Astrocyte (in vitro differentiated cells and primary cell): ENCODE measurements at regions not wholly inside any gene's neighbourhood (a gene's known extent, or its start where the extent isn't known, plus 50 kb on each side); places are given as distances from the start of the nearest gene placed in this dataset.

Experiments used
- DNase-seq: peaks from one replicate; pipeline ENCODE4 v3.0.0-alpha.2; 2010; ENCODE audit warnings: low read depth
- FAIRE-seq: peaks from 2 replicates; lab custom pipeline; 2011; peaks lifted over from hg19 to GRCh38; lab: Jason Lieb, UNC
- H2AFZ ChIP-seq: 2 replicates; pipeline ENCODE4 v1.6.0; 2012; ENCODE audit warnings: low read depth, low read length, inconsistent platforms
- H3K27ac ChIP-seq: 2 replicates; pipeline ENCODE4 v1.5.1; 2011; ENCODE audit warnings: low read depth, low read length, inconsistent platforms
- H3K27me3 ChIP-seq: 2 replicates; pipeline ENCODE4 v1.6.0; 2011; ENCODE audit warnings: low read length, inconsistent platforms; ENCODE audit not compliant: insufficient read depth
- H3K36me3 ChIP-seq: 2 replicates; pipeline ENCODE4 v1.5.1; 2011; ENCODE audit warnings: low read length, inconsistent platforms; ENCODE audit not compliant: insufficient read depth
- H3K4me1 ChIP-seq: 2 replicates; pipeline ENCODE4 v1.5.1; 2011; ENCODE audit warnings: low read length, inconsistent platforms; ENCODE audit not compliant: insufficient read depth
- H3K4me2 ChIP-seq: 2 replicates; pipeline ENCODE4 v1.6.0; 2012; ENCODE audit warnings: low read length, inconsistent platforms
- H3K4me3 ChIP-seq: 2 replicates; pipeline ENCODE4 v1.5.1; 2011; ENCODE audit warnings: low read depth, mild to moderate bottlenecking, low read length, inconsistent platforms; ENCODE audit not compliant: insufficient read depth
- H3K79me2 ChIP-seq: 2 replicates; pipeline ENCODE4 v1.6.0; 2012; ENCODE audit warnings: mild to moderate bottlenecking, low read length, inconsistent platforms; ENCODE audit not compliant: insufficient read depth
- H3K9ac ChIP-seq: 2 replicates; pipeline ENCODE4 v1.6.0; 2012; ENCODE audit warnings: mild to moderate bottlenecking, low read length, inconsistent platforms
- H3K9me3 ChIP-seq: 2 replicates; pipeline ENCODE4 v1.5.1; 2012; ENCODE audit warnings: low read depth, mild to moderate bottlenecking, low read length, inconsistent platforms; ENCODE audit not compliant: insufficient read depth
- H4K20me1 ChIP-seq: 2 replicates; pipeline ENCODE4 v1.6.0; 2012; ENCODE audit warnings: low read length, inconsistent platforms; ENCODE audit not compliant: insufficient read depth
- H3K27ac Mint-ChIP-seq: one replicate; pipeline ENCODE4 v1.8.0; 2021; ENCODE audit warnings: mild to moderate bottlenecking, mixed read lengths; ENCODE audit not compliant: unreplicated experiment
- H3K27me3 Mint-ChIP-seq: one replicate; pipeline ENCODE4 v1.8.0; 2021; ENCODE audit warnings: low read depth, mixed read lengths; ENCODE audit not compliant: unreplicated experiment
- H3K36me3 Mint-ChIP-seq: one replicate; pipeline ENCODE4 v1.8.0; 2021; ENCODE audit warnings: low read depth, mixed read lengths; ENCODE audit not compliant: unreplicated experiment
- H3K4me1 Mint-ChIP-seq: one replicate; pipeline ENCODE4 v1.8.0; 2021; ENCODE audit warnings: low read depth, mixed read lengths; ENCODE audit not compliant: unreplicated experiment
- H3K4me3 Mint-ChIP-seq: one replicate; pipeline ENCODE4 v1.8.0; 2021; ENCODE audit warnings: mild to moderate bottlenecking, moderate library complexity, mixed read lengths; ENCODE audit not compliant: unreplicated experiment
- H3K9me3 Mint-ChIP-seq: one replicate; pipeline ENCODE4 v1.8.0; 2021; ENCODE audit warnings: mild to moderate bottlenecking, mixed read lengths; ENCODE audit not compliant: unreplicated experiment
- EZH2 ChIP-seq: IDR thresholded peaks from 2 replicates; pipeline ENCODE4 v1.6.1; 2012; ENCODE audit warnings: mild to moderate bottlenecking, low read length, inconsistent platforms; ENCODE audit not compliant: insufficient read depth
- TF ChIP-seq, protein P1 (sequence below): IDR thresholded peaks from 2 replicates; pipeline ENCODE4 v1.5.1; 2011; ENCODE audit warnings: low read depth, mild to moderate bottlenecking, inconsistent platforms, low read length, moderate library complexity; ENCODE audit not compliant: insufficient read depth

DNA sequence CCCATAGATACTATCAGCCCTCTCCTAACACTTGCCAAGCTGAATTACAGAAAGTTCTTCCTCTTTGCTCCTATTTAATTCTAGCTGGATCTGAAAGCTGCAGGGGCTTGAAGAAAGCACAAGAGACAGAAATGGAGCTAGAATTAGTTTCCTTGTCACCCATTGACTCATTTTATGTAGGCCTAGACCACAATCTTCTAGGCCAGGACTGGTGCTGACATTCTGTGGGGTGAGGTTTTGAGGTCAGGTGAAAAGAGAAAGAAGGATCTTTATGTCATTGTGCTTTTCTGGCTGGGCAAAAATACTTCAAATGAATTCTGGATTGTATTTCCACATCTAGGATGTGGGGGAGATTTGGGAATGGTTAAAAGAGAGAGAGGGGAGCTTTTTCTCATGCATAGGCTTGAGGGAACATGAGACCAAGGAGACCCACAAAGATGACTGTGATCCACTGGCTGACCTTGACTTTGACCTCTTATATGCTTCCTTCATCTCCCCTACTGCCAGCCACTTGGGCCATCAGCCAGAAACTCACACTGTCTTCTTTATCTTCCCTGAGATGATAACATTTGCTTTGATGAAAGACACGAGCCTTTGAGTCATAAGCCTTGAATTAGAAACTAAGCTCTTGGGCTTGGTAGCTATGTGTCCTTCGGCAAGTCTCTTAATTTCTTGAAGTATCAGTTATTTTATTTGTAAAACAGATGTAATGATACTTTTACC lies 274.9 kb upstream of the CADM1 start:
- no peaks in the 10 kb centered on the region for H3K4me1 ChIP-seq
- H3K36me3 ChIP-seq = no peaks in the 10 kb centered on the region
- H2AFZ ChIP-seq = no peak overlapping the region
- Mint-ChIP-seq H3K36me3 (peaks cover 11% of the 10 kb centered on the region), H3K27ac (peak overlapping the region; percentile 1), H3K9me3 (peaks cover 9% of the 10 kb centered on the region), H3K27me3 (peaks cover 10% of the 10 kb centered on the region), H3K4me1 (peaks cover 21% of the 10 kb centered on the region), H3K4me3 (no peak overlapping the region)
- H3K9ac ChIP-seq = no peak overlapping the region
- peaks cover 2% of the 10 kb centered on the region for H3K9me3 ChIP-seq
- DNase-seq (peak; percentile 25), FAIRE-seq (no peak)
- H4K20me1 ChIP-seq = no peaks in the 10 kb centered on the region
- no peaks in the 10 kb centered on the region for H3K27me3 ChIP-seq
- no peak for TF ChIP-seq EZH2
- TF ChIP-seq, protein P1, sequence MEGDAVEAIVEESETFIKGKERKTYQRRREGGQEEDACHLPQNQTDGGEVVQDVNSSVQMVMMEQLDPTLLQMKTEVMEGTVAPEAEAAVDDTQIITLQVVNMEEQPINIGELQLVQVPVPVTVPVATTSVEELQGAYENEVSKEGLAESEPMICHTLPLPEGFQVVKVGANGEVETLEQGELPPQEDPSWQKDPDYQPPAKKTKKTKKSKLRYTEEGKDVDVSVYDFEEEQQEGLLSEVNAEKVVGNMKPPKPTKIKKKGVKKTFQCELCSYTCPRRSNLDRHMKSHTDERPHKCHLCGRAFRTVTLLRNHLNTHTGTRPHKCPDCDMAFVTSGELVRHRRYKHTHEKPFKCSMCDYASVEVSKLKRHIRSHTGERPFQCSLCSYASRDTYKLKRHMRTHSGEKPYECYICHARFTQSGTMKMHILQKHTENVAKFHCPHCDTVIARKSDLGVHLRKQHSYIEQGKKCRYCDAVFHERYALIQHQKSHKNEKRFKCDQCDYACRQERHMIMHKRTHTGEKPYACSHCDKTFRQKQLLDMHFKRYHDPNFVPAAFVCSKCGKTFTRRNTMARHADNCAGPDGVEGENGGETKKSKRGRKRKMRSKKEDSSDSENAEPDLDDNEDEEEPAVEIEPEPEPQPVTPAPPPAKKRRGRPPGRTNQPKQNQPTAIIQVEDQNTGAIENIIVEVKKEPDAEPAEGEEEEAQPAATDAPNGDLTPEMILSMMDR = no peak
- H3K27ac ChIP-seq = no peak overlapping the region
- H3K4me2 ChIP-seq = no peak overlapping the region
- H3K4me3 ChIP-seq = no peak overlapping the region
- no peaks in the 10 kb centered on the region for H3K79me2 ChIP-seq

DNA sequence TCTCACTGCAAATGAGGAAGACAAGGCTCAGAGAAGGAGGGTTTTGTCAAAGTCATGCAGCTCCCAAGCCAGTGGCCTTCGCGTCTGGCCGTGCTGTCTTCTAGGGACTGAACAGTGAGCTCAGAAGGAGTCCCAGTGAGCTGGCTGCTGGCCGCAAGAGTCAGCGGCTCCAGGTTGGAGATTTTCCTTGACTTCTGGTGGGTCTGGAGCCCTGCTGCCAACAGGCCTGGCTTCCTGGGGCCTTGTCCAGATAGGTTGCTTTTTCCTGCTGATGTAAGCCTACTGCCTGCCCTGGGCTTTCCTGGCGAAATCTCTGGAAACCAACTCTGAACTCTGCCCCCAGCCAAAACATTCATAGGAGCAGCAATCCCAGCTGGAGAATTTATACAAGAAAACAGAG lies 272.7 kb upstream of the CADM1 start:
- H3K36me3 Mint-ChIP-seq = peaks cover 8% of the 10 kb centered on the region
- Histone ChIP-seq H3K4me1 (no peaks in the 10 kb centered on the region), H3K9ac (no peak overlapping the region), H3K79me2 (no peaks in the 10 kb centered on the region), H3K36me3 (no peaks in the 10 kb centered on the region), H3K4me2 (no peak overlapping the region), H3K27me3 (no peaks in the 10 kb centered on the region), H3K4me3 (no peak overlapping the region), H3K9me3 (peaks cover 2% of the 10 kb centered on the region), H2AFZ (no peak overlapping the region), H4K20me1 (no peaks in the 10 kb centered on the region), H3K27ac (no peak overlapping the region)
- peaks cover 14% of the 10 kb centered on the region for H3K27me3 Mint-ChIP-seq
- H3K4me1 Mint-ChIP-seq = peaks cover 14% of the 10 kb centered on the region
- TF ChIP-seq, protein P1 = no peak
- no peak for TF ChIP-seq EZH2
- DNase-seq (no peak), FAIRE-seq (no peak)
- no peak overlapping the region for H3K27ac Mint-ChIP-seq
- no peak overlapping the region for H3K4me3 Mint-ChIP-seq
- H3K9me3 Mint-ChIP-seq = peaks cover 3% of the 10 kb centered on the region

DNA sequence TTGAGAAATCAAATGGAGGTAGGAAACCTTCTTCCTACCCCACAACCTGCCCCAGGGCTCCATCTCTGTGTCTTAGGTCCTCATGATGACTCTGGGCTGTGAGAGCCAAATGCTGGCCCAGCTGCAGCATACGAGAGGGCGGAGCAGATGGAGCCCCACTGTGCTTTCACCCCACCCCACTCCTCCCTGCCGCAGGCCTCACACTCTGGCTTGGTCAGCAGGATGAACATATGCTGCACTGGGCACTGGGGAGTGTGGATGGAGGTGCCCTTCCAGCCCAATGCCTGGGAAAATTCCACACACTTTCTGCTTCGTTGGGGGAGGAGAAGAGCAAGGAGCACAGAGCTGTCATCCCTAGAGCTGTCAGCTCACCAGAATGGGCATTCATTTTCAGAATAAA lies 271.6 kb upstream of the CADM1 start:
- Mint-ChIP-seq H3K27ac (no peak overlapping the region), H3K4me3 (no peak overlapping the region)
- no peak for FAIRE-seq

More for the DNA sequence above, 271.6 kb upstream of the CADM1 start:
- no peaks in the 10 kb centered on the region for H3K79me2 ChIP-seq
- H3K9me3 ChIP-seq = peaks cover 2% of the 10 kb centered on the region
- no peaks in the 10 kb centered on the region for H3K36me3 ChIP-seq
- H3K4me1 ChIP-seq = no peaks in the 10 kb centered on the region
- H2AFZ ChIP-seq = no peak overlapping the region
- Mint-ChIP-seq H3K27me3 (peaks cover 14% of the 10 kb centered on the region), H3K9me3 (peaks cover 1% of the 10 kb centered on the region), H3K36me3 (peaks cover 9% of the 10 kb centered on the region), H3K4me1 (peaks cover 19% of the 10 kb centered on the region)
- TF ChIP-seq, protein P1 = no peak
- DNase-seq = no peak
- no peaks in the 10 kb centered on the region for H3K27me3 ChIP-seq
- H4K20me1 ChIP-seq = no peaks in the 10 kb centered on the region
- H3K27ac ChIP-seq = no peak overlapping the region
- no peak overlapping the region for H3K4me2 ChIP-seq
- H3K4me3 ChIP-seq = no peak overlapping the region
- H3K9ac ChIP-seq = no peak overlapping the region
